ENCODE measurements at regions not wholly inside any gene's neighbourhood (a gene's known extent, or its start where the extent isn't known, plus 50 kb on each side); places are given as distances from the start of the nearest gene placed in this dataset.

GRCh38 chr10:44217274-44217820 is 167.6 kb downstream of the CXCL12 start:
- peaks cover 13% of the 10 kb centered on the region for H3K9me3 Mint-ChIP-seq

DNA sequence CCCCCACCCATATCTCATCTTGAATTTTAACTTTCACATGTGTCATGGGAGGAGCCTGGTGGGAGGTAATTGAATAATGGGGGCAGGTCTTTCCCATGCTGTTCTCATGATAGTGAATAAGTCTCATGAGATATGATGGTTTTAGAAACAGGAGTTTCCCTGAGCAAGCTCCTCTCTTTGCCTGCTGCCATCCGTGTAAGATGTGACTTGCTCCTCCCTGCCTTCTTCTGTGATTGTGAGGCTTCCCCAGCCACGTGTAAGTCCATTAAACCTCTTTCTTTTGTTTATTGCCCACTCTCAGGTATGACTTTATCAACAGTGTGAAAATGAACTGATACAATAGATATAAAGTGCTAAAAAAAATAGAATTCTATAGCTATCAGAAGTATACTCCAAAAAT is 168.8 kb downstream of the CXCL12 start:
- Mint-ChIP-seq H3K27ac (no peak overlapping the region), H3K27me3 (no peaks in the 10 kb centered on the region), H3K36me3 (ENCODE audit: low read depth) (no peaks in the 10 kb centered on the region), H3K9me3 (peaks cover 12% of the 10 kb centered on the region), H3K4me1 (no peaks in the 10 kb centered on the region), H3K4me3 (no peak overlapping the region)
- CTCF ChIA-PET: no interaction called here
- TF ChIP-seq, protein P1, sequence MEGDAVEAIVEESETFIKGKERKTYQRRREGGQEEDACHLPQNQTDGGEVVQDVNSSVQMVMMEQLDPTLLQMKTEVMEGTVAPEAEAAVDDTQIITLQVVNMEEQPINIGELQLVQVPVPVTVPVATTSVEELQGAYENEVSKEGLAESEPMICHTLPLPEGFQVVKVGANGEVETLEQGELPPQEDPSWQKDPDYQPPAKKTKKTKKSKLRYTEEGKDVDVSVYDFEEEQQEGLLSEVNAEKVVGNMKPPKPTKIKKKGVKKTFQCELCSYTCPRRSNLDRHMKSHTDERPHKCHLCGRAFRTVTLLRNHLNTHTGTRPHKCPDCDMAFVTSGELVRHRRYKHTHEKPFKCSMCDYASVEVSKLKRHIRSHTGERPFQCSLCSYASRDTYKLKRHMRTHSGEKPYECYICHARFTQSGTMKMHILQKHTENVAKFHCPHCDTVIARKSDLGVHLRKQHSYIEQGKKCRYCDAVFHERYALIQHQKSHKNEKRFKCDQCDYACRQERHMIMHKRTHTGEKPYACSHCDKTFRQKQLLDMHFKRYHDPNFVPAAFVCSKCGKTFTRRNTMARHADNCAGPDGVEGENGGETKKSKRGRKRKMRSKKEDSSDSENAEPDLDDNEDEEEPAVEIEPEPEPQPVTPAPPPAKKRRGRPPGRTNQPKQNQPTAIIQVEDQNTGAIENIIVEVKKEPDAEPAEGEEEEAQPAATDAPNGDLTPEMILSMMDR (IDR thresholded peaks at IDR 0.05): no peak
- DNase-seq (no peak), ATAC-seq (ENCODE audit: low read depth) (no peak)
- intact Hi-C loops (cut with micrococcal nuclease): no loop called here
- POLR2A ChIA-PET: no interaction called here

More at GRCh38 chr10:44217274-44217820, 167.6 kb downstream of the CXCL12 start:
- Mint-ChIP-seq H3K27ac (no peak overlapping the region), H3K4me1 (no peaks in the 10 kb centered on the region), H3K36me3 (ENCODE audit: low read depth) (no peaks in the 10 kb centered on the region), H3K4me3 (no peak overlapping the region), H3K27me3 (no peaks in the 10 kb centered on the region)
- ATAC-seq (ENCODE audit: low read depth): no peak
- intact Hi-C loops (cut with micrococcal nuclease): no loop called here
- POLR2A ChIA-PET: no interaction called here
- CTCF ChIA-PET: no interaction called here
- no peak for DNase-seq
- TF ChIP-seq, protein P1 (IDR thresholded peaks at IDR 0.05): no peak

GRCh38 chr10:44209811-44210210 is 175.1 kb downstream of the CXCL12 start:
- H3K27ac Mint-ChIP-seq: no peak overlapping the region
- CTCF ChIA-PET: no interaction called here
- TF ChIP-seq, protein P1 (IDR thresholded peaks at IDR 0.05): no peak
- H3K9me3 Mint-ChIP-seq: peaks cover 3% of the 10 kb centered on the region
- H3K4me3 Mint-ChIP-seq: no peak overlapping the region
- no peaks in the 10 kb centered on the region for H3K27me3 Mint-ChIP-seq
- H3K4me1 Mint-ChIP-seq: no peaks in the 10 kb centered on the region
- ATAC-seq (ENCODE audit: low read depth) (no peak), DNase-seq (no peak)
- H3K36me3 Mint-ChIP-seq (ENCODE audit: low read depth): no peaks in the 10 kb centered on the region
- POLR2A ChIA-PET: no interaction called here
- intact Hi-C loops (cut with micrococcal nuclease): no loop called here

- no peaks in the 10 kb centered on the region for H3K36me3 Mint-ChIP-seq (ENCODE audit: low read depth)
- no peak for ATAC-seq (ENCODE audit: low read depth)
- H3K4me1 Mint-ChIP-seq: no peaks in the 10 kb centered on the region
- intact Hi-C loops (cut with micrococcal nuclease): no loop called here
- peaks cover 2% of the 10 kb centered on the region for H3K9me3 Mint-ChIP-seq
- H3K27ac Mint-ChIP-seq: no peak overlapping the region
- DNase-seq: no peak
- no peak overlapping the region for H3K4me3 Mint-ChIP-seq
- ChIA-PET POLR2A (no interaction called here), CTCF (no interaction called here)
- TF ChIP-seq, protein P1 (IDR thresholded peaks at IDR 0.05): no peak
- H3K27me3 Mint-ChIP-seq: no peaks in the 10 kb centered on the region
These were observed 177.7 kb downstream of the CXCL12 start for GRCh38 chr10:44207160-44207559.

DNA sequence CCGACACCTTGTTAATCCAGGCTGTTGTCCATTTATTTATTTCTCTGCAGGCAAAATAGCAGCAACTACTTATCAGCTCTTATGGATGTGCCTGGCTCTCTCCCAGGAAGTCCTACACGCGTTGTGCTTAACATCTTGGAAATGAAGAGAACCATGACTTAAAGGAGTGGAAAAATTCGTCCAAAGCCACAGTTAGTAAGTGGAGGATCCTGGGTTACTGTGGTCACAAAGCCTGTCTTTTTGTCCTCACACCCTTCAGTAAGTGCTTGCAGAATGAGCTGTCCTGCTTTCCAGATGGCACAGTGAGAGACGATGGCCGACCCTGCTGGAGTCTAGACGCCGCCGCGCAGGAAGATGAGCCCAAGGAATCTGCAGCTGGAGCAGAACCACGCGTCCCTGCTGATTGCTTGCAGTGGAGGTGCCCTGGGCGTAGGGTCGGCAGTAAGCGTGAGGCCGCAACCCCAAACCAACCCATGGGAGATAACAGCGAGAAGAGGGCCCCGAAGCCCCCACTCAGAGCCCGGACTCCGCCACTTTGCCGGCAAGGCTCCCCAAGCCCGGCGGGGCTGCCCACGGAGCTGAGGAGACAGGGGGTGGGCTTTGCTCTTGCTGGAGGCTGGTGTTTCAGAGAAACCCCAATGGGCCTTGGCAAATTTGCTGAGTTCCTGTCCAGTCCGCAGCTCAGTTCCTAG is 178.6 kb downstream of the CXCL12 start:
- ATAC-seq (ENCODE audit: low read depth): no peak
- intact Hi-C loops (cut with micrococcal nuclease): no loop called here
- ChIA-PET CTCF (no interaction called here), POLR2A (no interaction called here)
- peaks cover 2% of the 10 kb centered on the region for H3K9me3 Mint-ChIP-seq
- H3K27me3 Mint-ChIP-seq: no peaks in the 10 kb centered on the region
- H3K4me1 Mint-ChIP-seq: no peaks in the 10 kb centered on the region
- H3K36me3 Mint-ChIP-seq (ENCODE audit: low read depth): no peaks in the 10 kb centered on the region
- TF ChIP-seq, protein P1 (IDR thresholded peaks at IDR 0.05): no peak
- H3K27ac Mint-ChIP-seq: no peak overlapping the region
- no peak for DNase-seq
- H3K4me3 Mint-ChIP-seq: no peak overlapping the region
